HepG2 (cell line): ENCODE measurements at regions not wholly inside any gene's neighbourhood (a gene's known extent, or its start where the extent isn't known, plus 50 kb on each side); places are given as distances from the start of the nearest gene placed in this dataset.

Experiments
- CREM ChIP-seq, 2 experiments: sonication (generic) in 1 of 2; formaldehyde crosslinking in 1 of 2; IDR thresholded peaks; 2 replicates each; pipeline versions ENCODE4 v1.4.0 to v1.6.1; 2016 to 2020; ENCODE audit warnings: antibody characterized with exemption in 1 of 2, mild to moderate bottlenecking in 1 of 2, missing genetic modification reagents in 1 of 2
- FOXA1 ChIP-seq, 2 experiments: fragments of 450-650 bp in 1 of 2; sonication (generic) in 1 of 2; formaldehyde crosslinking in 1 of 2; IDR thresholded peaks; 2 replicates each; pipeline versions ENCODE4 v1.4.0 to v1.6.1; 2016 to 2020; ENCODE audit warnings: missing genetic modification reagents in 1 of 2
- HMG20A ChIP-seq: IDR thresholded peaks from 2 replicates; pipeline ENCODE4 v1.6.1; 2016; ENCODE audit warnings: borderline replicate concordance
- MXD3 ChIP-seq: IDR thresholded peaks from 2 replicates; pipeline ENCODE4 v1.6.1; 2016; ENCODE audit warnings: mild to moderate bottlenecking, missing biosample characterization, missing genetic modification reagents
- POLR2A ChIP-seq, 2 experiments: IDR thresholded peaks; 2 replicates each; pipeline ENCODE4 v1.6.1; 2011; ENCODE audit warnings: low read depth in 2 of 2, low read length in 2 of 2, mild to moderate bottlenecking in 1 of 2, moderate library complexity in 1 of 2; ENCODE audit not compliant: insufficient read depth in 1 of 2
- YY1 ChIP-seq: IDR thresholded peaks from 2 replicates; pipeline ENCODE4 v1.6.1; 2011; ENCODE audit warnings: low read length, low read depth, moderate library complexity, mild to moderate bottlenecking; ENCODE audit not compliant: insufficient read depth, insufficient replicate concordance
- ZNF530 ChIP-seq: sonication (generic); formaldehyde crosslinking; IDR thresholded peaks from 2 replicates; pipeline ENCODE4 v1.5.0; 2020; ENCODE audit warnings: low read depth, mild to moderate bottlenecking, missing genetic modification reagents
- TF ChIP-seq, protein P1 (sequence below): sonication (generic); formaldehyde crosslinking; IDR thresholded peaks from 2 replicates; pipeline ENCODE4 v1.5.0; 2020; ENCODE audit warnings: mild to moderate bottlenecking, missing genetic modification reagents, moderate library complexity

GRCh38 chr4:112818594-112818965, 181.6 kb downstream of the LARP7 start:
- TF ChIP-seq MXD3 (CRISPR knock-in tag) (no peak), ZNF530 (CRISPR knock-in tag) (no peak), HMG20A (CRISPR knock-in tag) (no peak), POLR2A (IDR thresholded peaks at IDR 0.05; ENCODE audit: insufficient read depth in 1 of 2, low read depth in 2 of 2, low read length in 2 of 2) (no peak), YY1 (no peak), CREM (IDR thresholded peaks at IDR 0.05) (no peak), CREM (CRISPR knock-in tag; IDR thresholded peaks at IDR 0.05) (no peak), FOXA1 (IDR thresholded peaks at IDR 0.05) (no peak), FOXA1 (CRISPR knock-in tag; IDR thresholded peaks at IDR 0.05) (no peak)
- TF ChIP-seq, protein P1, sequence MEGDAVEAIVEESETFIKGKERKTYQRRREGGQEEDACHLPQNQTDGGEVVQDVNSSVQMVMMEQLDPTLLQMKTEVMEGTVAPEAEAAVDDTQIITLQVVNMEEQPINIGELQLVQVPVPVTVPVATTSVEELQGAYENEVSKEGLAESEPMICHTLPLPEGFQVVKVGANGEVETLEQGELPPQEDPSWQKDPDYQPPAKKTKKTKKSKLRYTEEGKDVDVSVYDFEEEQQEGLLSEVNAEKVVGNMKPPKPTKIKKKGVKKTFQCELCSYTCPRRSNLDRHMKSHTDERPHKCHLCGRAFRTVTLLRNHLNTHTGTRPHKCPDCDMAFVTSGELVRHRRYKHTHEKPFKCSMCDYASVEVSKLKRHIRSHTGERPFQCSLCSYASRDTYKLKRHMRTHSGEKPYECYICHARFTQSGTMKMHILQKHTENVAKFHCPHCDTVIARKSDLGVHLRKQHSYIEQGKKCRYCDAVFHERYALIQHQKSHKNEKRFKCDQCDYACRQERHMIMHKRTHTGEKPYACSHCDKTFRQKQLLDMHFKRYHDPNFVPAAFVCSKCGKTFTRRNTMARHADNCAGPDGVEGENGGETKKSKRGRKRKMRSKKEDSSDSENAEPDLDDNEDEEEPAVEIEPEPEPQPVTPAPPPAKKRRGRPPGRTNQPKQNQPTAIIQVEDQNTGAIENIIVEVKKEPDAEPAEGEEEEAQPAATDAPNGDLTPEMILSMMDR (CRISPR knock-in tag) = no peak
